Lower leg skin (tissue), 3 donors: ENCODE measurements at regions not wholly inside any gene's neighbourhood (a gene's known extent, or its start where the extent isn't known, plus 50 kb on each side); places are given as distances from the start of the nearest gene placed in this dataset.

Experiments
- POLR2A ChIP-seq, 2 donors: fragments of 450-650 bp; IDR thresholded peaks; one replicate each; pipeline ENCODE4 v1.6.1; 2016 to 2017; ENCODE audit warnings: antibody characterized with exemption in 2 of 2, mild to moderate bottlenecking in 1 of 2, moderate library complexity in 1 of 2
- TF ChIP-seq, protein P1 (sequence below), 3 donors: fragments of 450-650 bp; IDR thresholded peaks; one replicate each; pipeline ENCODE4 v1.5.1; 2016; ENCODE audit warnings: antibody characterized with exemption in 3 of 3, mild to moderate bottlenecking in 3 of 3, moderate library complexity in 2 of 3

DNA sequence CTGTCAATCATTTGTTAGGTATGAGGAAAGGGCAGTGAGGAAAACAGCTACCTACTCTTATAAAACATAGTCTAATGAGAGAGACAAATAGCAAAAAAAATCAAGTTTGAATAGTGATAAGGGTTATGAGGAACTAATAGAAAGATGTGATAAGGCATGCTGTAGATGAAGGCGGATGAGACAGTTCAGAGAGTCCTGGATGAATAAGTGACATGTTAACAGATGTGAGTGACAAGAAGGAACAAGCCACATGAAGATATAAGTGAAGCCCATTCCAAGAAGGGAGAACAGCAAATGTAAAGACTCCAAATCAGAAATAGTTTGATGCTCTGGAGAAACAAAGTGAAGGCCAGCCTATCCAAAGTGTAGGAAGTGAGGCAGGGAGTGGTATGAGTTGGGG, 154.1 kb upstream of the SYT10 start:
- TF ChIP-seq, protein P1, sequence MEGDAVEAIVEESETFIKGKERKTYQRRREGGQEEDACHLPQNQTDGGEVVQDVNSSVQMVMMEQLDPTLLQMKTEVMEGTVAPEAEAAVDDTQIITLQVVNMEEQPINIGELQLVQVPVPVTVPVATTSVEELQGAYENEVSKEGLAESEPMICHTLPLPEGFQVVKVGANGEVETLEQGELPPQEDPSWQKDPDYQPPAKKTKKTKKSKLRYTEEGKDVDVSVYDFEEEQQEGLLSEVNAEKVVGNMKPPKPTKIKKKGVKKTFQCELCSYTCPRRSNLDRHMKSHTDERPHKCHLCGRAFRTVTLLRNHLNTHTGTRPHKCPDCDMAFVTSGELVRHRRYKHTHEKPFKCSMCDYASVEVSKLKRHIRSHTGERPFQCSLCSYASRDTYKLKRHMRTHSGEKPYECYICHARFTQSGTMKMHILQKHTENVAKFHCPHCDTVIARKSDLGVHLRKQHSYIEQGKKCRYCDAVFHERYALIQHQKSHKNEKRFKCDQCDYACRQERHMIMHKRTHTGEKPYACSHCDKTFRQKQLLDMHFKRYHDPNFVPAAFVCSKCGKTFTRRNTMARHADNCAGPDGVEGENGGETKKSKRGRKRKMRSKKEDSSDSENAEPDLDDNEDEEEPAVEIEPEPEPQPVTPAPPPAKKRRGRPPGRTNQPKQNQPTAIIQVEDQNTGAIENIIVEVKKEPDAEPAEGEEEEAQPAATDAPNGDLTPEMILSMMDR (IDR thresholded peaks at IDR 0.05): no peak
- TF ChIP-seq POLR2A (IDR thresholded peaks at IDR 0.05): no peak
